Cerebellar cortex (tissue), 1 donor: ENCODE measurements at regions not wholly inside any gene's neighbourhood (a gene's known extent, or its start where the extent isn't known, plus 50 kb on each side); places are given as distances from the start of the nearest gene placed in this dataset.

ENCODE experiments used
- DNase-seq: peaks from one replicate; pipeline ENCODE4 v3.0.0-alpha.2; 2015; ENCODE audit warnings: low spot score

DNA sequence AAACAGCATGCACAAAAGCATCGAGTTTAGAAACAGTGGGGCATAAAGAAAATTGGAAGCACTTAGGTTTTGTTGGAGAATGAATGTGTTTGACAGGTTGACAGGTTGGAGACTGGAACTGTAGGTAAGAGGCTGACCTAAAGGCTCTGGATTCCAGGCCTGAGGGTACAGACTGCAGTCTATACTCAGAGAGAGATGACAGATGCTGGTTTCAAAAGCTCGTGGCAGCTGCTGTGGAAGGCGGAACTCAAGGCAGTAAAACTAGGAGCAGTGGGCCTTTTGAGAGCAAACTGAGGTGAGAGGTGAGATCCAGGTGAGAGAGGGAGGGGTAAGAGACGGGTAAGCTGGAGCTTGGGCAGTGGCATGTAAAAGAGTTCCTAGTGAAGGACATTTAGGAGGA, 415.2 kb downstream of the TRIML1 start:
- DNase-seq, result no peak

DNA sequence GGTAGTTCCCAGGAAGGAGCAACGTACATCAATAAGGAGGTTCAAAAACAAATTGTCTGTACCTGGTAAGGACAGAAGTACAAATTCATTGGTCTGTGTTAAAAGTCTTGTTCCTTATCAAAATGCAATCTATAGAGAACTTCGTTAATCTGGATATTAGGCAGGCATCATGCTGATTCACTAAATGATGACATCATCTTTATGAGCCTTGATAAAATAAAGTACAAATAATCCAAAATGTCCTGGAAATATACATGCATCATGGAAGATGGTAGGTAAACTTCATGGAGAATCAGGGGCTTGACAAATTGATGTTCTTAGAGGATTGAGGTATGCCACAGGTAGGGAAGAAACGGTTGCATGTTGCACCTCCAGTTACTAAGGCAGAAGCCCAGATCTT, 433.9 kb downstream of the TRIML1 start:
- no peak for DNase-seq

DNA sequence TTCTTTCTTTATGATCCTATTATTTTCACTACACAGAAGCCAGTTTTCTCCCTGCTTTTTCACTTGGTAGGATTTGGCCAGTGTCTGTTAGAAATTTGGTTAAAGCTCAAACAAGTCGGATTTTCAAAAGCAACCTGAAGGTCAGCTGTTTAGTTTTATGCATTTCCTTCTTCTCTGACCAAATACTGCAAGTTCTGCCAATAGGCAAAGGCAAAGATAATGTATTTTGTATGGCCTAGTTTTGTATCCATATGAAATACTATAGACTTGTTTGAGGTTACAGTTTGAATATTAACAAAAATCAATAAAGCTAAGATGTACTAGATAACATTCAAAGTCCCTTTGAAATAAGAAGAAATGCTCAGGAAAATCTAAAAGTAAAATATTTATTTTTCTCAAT, 439.4 kb downstream of the TRIML1 start:
- DNase-seq, result no peak

DNA sequence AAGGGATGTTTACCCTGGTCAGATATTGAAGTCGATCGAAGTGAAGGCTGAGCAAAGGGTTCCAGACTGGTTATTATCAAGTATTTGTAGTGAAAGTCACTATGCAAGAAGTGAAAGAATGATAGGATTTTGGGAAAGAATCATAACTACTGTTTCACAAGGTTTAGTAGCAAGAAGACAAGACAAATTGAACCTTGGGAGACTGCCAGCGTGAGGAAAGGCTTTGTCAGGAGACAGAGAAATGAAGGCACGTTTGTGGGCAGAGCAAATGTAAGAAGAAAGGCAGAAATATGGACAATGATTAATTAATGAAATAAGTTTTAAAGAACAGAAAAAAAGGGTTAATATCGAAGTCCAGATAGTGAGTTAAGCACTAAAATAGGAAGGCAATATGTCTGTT, 456.8 kb downstream of the TRIML1 start:
- DNase-seq, result no peak

DNA sequence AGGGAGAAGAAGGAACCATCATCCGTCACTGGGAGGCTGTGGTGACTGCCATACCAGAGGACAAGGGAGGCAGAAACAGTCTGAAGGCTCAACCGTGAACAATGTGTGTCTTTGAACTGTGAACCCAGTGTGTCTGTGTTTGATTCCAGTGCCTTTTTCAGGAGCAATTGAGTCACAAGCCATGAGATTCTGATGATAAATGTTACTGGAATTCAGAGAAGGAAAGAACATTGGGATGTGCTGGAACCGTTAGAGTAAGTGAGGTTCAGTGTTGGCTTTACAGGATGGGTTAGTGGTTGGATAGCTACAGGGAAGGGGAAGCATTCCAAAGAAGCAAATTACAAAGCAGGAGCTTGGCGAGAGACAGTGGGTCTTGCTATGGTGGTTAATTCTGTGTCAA, 464.4 kb downstream of the TRIML1 start:
- no peak for DNase-seq

DNA sequence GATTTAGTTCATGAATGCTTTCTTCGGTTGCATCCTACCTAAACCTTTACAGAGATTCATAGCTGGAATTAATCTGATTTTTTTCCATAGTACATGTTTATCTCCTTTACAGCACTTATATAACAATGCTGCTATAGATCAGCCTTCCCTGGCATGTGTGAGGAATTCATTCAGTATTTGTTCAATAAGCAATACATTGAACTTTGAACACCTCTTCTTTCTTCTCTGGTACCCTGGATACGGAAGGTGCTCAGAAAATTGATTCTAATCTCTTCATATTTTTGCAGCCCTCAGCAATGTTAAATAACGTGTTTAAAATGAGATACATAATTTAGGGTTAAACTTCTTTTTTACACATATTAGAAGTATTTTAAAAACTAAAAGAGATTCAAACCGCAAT, 467.4 kb downstream of the TRIML1 start:
- no peak for DNase-seq

DNA sequence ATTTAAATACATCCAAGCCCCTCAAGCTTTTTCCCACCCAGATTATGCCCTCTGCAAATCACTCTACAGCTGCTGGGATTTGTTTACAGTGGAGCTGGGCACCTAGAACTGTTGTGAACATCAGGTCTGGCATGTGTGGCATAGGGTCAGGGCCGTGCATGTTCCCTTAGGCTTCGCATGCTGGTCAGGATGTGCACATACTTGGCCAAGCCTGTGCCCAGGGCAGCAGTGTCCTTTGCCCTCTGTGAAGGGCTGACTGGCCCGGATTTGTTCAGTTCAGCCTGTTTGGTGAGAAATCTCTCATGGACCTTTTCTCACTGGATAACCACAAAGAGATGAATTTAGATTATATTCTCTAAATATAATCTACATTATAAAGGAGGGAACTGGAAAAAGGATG, 471.9 kb downstream of the TRIML1 start:
- no peak for DNase-seq

DNA sequence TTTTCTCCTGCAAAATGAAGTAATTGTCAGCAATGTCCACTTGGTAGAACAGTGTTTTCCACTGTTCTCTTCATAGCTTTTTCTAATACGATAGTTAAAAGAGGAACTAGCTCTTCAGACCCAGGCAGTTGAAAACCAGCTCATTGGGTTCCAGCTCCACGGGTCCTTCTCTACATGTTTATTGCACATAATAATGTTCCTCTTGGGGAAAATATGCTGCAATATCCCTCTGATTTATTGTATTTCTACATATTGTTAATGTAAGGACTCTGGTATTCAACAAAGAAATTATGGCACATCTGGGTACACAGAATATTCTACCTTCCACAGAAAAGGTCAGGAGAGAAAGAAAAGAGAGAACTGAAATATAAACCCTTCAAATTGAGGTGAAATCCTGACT, 473.4 kb downstream of the TRIML1 start:
- no peak for DNase-seq

DNA sequence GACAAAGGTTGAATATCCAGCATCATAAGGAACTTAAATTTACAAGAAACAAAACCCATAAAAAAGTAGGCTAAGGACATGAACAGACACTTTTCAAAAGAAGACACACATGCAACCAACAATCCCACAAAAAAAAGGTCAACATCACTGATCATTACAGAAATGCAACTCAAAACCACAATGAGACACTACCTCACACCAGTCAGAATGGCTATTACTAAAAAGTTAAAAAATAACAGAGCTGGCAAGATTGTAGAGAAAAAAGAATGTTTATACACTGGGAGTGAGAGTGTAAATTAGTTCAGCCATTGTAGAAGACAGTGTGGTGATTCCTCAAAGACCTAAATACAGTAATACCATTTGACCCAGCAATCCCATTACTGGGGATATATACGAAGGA, 474.7 kb downstream of the TRIML1 start:
- DNase-seq, result no peak

DNA sequence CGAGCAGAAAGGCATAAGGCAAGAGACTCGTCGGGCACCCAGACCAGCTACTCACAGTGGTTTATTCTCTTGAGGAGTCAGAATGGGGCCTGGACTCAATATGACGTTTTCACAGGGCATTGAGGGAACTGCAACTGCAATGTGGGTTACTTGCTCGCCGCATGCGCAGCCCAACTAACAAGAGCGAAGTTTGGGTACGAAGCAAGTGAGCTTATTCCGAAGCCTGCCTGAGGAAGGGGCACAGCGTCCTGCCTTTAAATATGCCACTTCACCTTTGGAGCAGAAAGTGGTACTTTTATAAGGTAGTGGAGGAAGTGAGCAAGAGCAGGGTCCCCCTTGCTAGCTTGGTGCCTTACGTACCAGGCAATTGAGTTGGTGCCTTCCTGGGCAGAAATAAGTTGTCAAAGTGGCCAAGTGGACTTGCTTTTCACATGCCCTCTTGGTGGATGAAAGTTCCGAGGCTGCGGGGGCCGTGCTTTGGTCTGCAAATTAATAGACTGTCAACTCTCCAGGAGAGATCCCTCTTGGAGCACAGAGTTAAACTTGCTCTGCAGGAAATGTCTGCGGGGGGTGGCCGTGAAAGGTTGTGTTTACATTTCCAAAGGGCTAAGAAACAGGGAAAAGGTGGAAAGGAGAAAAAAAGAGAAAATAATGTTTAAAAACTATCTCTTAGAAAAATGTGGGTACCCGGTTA, 480.4 kb downstream of the TRIML1 start:
- no peak for DNase-seq

DNA sequence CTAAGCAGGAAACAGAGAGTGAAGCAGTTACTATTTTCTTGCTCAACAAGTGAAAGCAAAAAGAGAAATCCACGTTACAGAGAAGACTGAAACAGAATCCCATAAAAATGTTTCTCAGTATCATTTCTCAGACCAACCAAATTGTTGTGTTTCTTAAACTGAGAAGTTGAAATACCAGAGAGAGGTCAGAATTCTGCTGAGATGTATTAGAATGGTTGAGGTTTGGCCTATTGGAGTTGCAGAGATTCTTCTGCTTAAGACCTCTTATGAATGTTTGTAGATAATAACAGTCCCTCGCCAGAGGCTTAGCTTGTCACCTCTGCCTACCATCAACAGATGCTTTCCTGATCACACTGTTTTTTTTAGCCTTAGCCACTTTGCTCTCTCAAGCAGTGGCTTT, 481.4 kb downstream of the TRIML1 start:
- no peak for DNase-seq

DNA sequence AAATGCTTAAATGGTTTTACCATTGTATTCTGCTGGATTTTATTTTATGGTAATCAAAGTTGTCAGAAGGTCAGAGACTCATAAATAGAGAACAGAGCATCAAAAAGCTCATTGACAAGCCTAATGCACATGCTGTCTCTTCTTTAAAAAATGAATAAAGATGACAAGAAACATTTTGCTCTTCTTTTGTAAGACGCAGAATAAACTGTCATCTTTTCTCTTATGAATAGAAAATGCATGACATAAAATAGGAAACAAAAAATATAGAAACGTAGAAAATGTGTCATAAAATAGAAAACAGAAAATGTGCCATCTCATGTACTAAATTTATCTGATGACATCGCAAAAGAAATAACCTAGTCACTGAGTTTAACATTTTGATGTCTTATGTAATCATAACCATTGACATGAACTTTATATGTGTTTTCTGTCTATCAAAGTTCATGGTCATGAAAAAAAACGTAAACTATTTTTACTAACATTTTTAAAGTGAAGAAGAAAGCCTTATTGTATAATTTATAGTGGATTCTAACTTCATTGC, 484.1 kb downstream of the TRIML1 start:
- DNase-seq, result no peak

DNA sequence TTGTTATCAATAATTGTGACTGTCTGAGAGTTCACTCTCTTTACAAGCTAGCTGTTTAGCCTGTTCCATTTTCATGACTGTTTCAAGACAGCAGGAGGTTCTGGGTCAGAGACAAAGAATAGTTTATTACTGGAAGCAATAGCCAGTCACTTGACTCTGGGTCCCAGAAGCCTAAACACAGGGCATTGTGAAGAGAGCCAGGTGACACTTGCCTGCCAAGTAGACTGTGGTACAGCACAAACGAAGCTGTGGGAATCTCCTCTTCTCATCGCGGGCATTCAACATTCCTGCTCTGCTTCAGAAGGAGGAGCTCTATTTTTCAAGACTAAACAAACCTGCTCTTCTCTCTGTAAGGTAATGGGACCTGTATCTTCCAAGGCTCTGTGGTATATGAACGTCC, 485.1 kb downstream of the TRIML1 start:
- no peak for DNase-seq

DNA sequence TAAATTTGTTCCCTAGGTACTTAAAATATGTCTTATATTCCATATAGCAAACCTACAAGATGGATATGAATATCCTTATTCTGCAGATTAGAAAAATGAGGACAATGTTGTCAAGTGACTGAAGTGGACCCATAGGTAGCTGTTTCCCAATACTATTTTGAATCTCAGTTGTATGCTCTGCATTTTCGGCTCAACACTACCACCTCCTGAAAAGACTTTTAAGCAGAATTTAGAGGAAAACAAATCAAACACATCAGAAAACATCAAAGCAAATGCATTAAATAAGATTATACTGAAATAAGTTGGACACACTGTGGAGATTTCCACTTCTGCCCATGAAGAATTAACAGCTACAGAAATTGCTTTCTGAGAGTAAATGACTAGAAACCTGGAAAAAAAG, 488.7 kb downstream of the TRIML1 start:
- DNase-seq, result no peak

DNA sequence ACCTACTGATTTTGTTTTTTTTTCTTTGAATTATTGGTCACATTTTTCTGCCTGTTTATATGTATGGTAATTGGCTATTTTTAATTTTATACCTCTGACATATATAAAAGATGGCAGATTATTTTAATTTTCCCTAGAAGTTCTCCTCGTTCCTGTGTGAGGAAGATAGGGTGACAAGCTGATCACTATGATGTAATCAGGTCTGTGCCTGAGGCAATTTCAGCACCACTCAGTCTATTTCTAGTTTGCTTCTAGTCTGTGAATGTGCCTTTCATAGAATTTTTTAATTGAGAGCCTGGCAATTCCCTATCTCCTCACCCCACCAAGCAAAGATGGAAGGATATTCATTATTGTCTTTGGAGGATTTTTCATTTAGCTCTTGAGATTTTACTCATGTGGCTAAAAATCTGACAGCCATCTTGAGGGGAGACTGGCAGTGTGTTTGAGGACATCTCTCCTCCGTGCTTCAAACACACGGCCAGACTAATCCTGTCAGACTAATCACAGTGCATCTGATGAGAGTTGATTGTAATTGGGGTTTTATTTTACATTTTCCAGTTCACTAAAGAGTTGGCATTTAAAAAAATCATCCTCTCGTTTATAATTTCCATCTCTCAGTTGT, 500.3 kb downstream of the TRIML1 start:
- no peak for DNase-seq

DNA sequence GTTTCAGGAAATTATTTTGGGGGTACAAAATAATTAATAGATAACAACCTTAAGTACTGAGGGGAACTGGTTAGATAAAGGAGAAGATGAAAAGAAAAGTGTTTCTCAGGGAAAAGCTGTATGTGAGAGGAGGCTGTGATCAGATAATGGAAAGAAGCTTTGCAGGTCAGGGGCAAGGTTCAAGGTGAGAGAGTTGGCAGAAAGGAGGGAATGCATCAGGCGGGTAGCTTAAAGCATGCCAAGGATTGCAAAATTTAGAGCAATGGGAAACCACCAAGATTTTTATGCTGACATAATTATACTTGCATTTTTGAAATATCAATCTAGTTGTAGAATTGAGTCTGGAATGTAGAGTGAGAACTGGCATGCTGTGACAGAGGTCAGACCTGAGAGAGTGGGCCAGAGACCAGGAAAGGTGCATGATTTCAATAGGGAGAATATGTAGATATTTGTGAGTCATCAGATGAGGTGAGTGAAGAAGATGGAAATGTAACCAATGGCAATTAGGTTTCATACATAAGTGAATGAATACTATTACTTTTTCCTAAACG, 508.7 kb downstream of the TRIML1 start:
- no peak for DNase-seq

DNA sequence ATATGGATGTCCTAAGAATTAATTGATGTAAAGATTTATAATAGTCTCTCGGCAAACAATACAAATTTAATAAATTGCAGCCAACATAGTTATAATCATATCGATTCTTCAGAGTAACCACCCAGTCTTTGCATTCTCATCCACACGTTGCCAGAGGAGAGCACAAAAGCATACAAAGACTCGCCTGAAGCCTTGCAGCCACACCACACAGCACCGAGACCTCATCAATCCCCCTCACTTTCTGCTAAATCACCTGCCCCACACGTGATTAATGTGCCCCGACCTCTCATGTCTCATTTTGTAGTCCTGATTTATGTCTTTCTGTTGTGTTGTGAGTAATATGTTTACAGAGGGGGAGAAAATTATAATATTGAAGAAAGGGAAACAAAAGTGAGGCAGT, 510.4 kb downstream of the TRIML1 start:
- DNase-seq, result no peak

DNA sequence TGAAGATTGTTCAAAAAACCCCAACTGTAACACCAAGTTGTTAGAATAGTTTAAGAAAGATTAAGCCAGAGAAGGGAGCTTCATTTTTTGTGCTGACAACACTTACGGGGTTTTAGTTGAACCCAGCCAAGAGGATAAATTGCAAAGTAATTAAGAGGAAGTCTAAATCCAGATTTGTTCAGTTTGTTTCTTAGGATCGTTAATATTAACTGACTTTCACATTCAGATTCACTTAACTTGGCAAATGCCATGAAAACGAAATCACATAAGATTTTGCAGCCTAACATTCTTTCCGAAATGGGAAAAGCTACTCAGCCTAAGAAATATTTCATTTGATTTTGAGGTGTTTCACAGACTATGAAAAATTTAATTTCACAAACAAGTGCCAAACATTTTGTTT, 511.3 kb downstream of the TRIML1 start:
- no peak for DNase-seq

DNA sequence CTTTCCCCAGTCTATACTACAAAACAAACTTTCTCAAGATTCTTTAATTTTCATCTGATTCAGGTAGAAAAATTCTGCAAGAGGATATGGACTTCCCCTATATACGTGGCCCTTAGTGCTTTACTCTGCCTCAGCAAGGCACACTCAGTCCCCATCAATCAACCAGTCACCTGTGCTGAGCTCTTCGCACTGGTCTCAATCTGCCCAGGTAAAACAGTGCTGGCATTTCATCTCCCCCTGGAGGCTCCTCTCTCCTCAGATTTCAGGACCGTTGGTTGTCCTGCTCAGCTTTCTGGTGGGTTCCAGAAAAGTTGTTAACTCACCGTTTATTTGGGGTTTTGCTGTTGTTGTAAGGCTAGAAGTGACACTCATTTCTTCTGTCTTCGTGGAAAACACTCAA, 518.1 kb downstream of the TRIML1 start:
- DNase-seq, result no peak

DNA sequence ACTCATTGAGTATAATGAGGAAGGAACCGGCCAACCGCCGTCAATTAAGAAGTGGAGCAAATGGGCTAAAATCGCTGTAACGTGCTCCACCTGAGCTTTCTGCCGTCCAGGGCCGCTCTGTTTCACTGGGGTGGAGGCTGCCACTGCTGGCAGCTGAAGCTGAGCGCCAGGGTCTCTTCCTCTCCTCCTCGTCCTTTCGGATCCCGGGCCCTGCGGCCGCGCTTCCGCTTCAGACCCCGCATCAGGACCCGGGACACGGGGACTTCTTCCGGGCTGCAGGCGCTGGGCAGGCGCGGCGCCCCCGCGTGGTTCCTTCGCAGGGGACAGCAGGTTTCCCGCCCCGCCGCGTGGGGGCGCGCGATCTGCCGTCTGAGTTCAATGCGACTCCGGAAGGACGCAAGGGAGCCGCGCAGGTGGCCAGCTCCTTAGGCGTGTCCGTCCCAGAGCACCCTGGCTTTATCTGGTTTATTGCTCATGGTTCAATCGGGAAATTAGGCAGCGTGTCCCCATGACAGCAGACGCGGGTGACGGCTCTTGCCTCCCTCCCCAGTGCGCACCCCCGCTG, 519.8 kb downstream of the TRIML1 start:
- DNase-seq, result no peak

DNA sequence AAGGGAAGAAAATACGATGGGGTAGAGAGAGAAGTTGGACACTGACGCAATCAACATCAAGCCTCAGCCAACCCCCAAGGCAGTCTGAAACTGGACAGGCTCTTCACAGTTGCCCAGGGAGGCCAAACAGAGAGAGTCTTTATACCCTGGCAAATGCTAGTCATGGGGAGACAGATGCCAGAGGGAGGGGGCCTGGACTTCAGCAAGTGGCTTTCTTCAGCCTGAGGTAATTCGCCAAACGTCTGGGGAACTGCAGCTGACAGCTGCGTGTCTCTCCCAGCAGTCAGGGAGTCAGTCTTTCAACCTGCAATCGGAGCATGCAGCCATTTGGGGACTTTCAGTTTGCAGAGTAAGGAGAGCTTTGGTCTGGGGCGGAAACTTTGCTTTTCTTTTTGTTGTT, 521.6 kb downstream of the TRIML1 start:
- no peak for DNase-seq

DNA sequence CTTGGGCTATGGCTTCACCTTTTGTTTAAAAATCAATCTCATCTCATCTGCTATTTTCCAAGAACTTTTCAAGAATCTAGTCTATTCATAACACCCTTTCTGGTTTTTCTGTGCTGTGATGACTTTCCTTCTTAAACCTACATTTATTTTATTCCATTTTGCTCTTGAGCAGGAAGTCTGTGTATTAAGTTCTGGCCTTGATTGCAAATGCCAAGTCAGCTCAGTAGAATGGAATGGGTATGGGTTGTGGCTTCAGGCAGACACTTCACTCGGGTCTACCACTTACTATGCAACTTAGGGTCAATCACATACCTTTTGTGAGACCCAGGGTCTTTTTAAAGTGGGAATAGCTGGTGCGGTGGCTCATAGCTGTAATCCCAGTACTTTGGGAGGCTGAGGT, 522.3 kb downstream of the TRIML1 start:
- no peak for DNase-seq

DNA sequence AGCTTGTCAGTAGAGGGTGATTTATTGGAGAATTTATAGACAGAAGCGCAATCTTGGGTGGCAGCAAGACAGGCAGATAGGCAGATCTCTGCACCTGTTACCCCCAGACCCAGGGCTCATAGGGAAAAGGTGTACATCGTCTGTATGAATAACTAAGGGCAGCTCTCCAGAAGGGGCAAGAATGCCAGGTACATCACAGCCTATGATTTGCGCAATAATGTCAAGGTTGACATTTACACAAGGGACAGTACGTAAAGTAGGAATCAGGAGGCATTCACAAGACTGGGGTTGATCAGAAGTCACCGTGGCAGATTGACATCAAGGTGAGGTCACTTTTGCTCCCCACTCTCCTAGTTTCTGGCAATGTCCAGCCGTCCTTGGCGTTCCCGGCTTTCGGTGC, 524.1 kb downstream of the TRIML1 start:
- no peak for DNase-seq
